Suprapubic skin (tissue), 4 donors: ENCODE measurements at regions not wholly inside any gene's neighbourhood (a gene's known extent, or its start where the extent isn't known, plus 50 kb on each side); places are given as distances from the start of the nearest gene placed in this dataset.

Source experiments
- EP300 ChIP-seq: sonication (generic); formaldehyde crosslinking; IDR thresholded peaks from one replicate; pipeline ENCODE4 v1.6.1; 2017; ENCODE audit warnings: antibody characterized with exemption
- POLR2A ChIP-seq, 2 donors: fragments of 450-650 bp; IDR thresholded peaks; one replicate each; pipeline ENCODE4 v1.6.1; 2017; ENCODE audit warnings: antibody characterized with exemption in 2 of 2, mild to moderate bottlenecking in 2 of 2, moderate library complexity in 2 of 2
- POLR2AphosphoS5 ChIP-seq, 3 donors: sonication (generic); formaldehyde crosslinking; IDR thresholded peaks; one replicate each; pipeline ENCODE4 v1.6.1; 2017; ENCODE audit warnings: antibody characterized with exemption in 3 of 3
- TF ChIP-seq, protein P1 (sequence below), 2 donors: fragments of 200-600 bp in 1 of 2; fragments of 450-650 bp in 1 of 2; sonication (generic) in 1 of 2; IDR thresholded peaks; one replicate each; pipeline ENCODE4 v1.5.1; 2016 to 2019; ENCODE audit warnings: antibody characterized with exemption in 2 of 2, mild to moderate bottlenecking in 1 of 2, moderate library complexity in 1 of 2

DNA sequence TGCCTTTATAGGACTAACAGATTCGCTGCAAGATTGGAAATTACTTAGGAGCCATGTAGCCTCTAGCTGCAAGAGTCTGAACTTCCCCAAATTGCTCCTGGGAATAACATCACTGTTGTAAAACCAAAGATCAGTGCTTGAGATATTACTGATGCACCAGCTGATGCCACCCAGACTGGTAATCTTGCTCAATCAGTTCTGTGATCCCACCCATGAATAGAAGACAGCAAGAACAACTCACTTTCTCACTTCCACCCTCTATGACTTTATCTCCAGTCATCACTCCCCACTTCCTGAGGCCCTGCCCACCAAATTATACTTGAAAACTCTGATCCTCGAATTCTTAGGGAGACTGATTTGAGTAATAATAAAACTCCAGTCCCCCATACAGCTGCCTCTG is 1011.1 kb downstream of the PLA2G4A start:
- TF ChIP-seq, protein P1, sequence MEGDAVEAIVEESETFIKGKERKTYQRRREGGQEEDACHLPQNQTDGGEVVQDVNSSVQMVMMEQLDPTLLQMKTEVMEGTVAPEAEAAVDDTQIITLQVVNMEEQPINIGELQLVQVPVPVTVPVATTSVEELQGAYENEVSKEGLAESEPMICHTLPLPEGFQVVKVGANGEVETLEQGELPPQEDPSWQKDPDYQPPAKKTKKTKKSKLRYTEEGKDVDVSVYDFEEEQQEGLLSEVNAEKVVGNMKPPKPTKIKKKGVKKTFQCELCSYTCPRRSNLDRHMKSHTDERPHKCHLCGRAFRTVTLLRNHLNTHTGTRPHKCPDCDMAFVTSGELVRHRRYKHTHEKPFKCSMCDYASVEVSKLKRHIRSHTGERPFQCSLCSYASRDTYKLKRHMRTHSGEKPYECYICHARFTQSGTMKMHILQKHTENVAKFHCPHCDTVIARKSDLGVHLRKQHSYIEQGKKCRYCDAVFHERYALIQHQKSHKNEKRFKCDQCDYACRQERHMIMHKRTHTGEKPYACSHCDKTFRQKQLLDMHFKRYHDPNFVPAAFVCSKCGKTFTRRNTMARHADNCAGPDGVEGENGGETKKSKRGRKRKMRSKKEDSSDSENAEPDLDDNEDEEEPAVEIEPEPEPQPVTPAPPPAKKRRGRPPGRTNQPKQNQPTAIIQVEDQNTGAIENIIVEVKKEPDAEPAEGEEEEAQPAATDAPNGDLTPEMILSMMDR (IDR thresholded peaks at IDR 0.05): no peak
- TF ChIP-seq POLR2AphosphoS5 (IDR thresholded peaks at IDR 0.05) (no peak), POLR2A (IDR thresholded peaks at IDR 0.05) (no peak), EP300 (no peak)
